GM12878 (cell line): ENCODE measurements at regions not wholly inside any gene's neighbourhood (a gene's known extent, or its start where the extent isn't known, plus 50 kb on each side); places are given as distances from the start of the nearest gene placed in this dataset.

ENCODE experiments used
- ATAC-seq: fragments of 200-7000 bp; cut with Tn5 transposase; 3 replicates; pipeline ENCODE4 v1.9.1; 2020; ENCODE audit warnings: mild to moderate bottlenecking, moderate library complexity
- BruUV-seq: library from RNA; stranded (reverse); fragments of 400-500 nt; replicated peaks from 2 replicates; lab custom pipeline; 2021; lab: Mats Ljungman, UMichigan
- CTCF ChIA-PET: fragments of 300-600 bp; sonication (Branson Sonifier 250); formaldehyde crosslinking; extraction: SDS; loops from one replicate; lab custom pipeline; 2021; ENCODE audit warnings: inconsistent platforms; lab: Yijun Ruan, JAX
- POLR2A ChIA-PET: fragments of 350-600 bp; formaldehyde crosslinking; extraction: SDS; loops from one replicate; lab custom pipeline; 2021; ENCODE audit warnings: inconsistent platforms; lab: Charles Lee
- RAD21 ChIA-PET: fragments of 300-600 bp; sonication (Branson Sonifier 250); formaldehyde crosslinking; loops from one replicate; lab custom pipeline; 2023; ENCODE audit warnings: antibody characterized with exemption; ENCODE audit not compliant: unreplicated experiment; lab: Charles Lee
- SMC1A ChIA-PET: fragments of 300-600 bp; sonication (Branson Sonifier 250); formaldehyde crosslinking; loops from one replicate; lab custom pipeline; 2023; ENCODE audit not compliant: unreplicated experiment, uncharacterized antibody; lab: Charles Lee
- DNase-seq: peaks from one replicate; pipeline ENCODE4 v3.0.0-alpha.2; 2011; ENCODE audit warnings: low read depth, low spot score
- FAIRE-seq: peaks from 3 replicates; lab custom pipeline; 2011; peaks lifted over from hg19 to GRCh38; lab: Jason Lieb, UNC
- H2AFZ ChIP-seq: 2 replicates; pipeline ENCODE4 v1.6.0; 2011; ENCODE audit warnings: low read depth, low read length, control low read depth; ENCODE audit not compliant: control insufficient read depth
- H3K27ac ChIP-seq: 2 replicates; pipeline ENCODE4 v1.5.1; 2011; ENCODE audit warnings: control low read depth; ENCODE audit not compliant: control insufficient read depth, insufficient read depth
- H3K27me3 ChIP-seq, 2 experiments: replicated peaks in 1 of 2; 2 replicates each; pipeline versions ENCODE4 v1.6.0 to v1.6.1; 2011; ENCODE audit warnings: low read length in 1 of 2; ENCODE audit not compliant: control insufficient read depth in 2 of 2, insufficient read depth in 2 of 2
- H3K36me3 ChIP-seq, 2 experiments: 2 replicates each; pipeline ENCODE4 v1.5.1; 2011; ENCODE audit warnings: low read length in 1 of 2; ENCODE audit not compliant: control insufficient read depth in 2 of 2, insufficient read depth in 2 of 2
- H3K4me1 ChIP-seq: 2 replicates; pipeline ENCODE4 v1.6.1; 2011; ENCODE audit warnings: mild to moderate bottlenecking, low read length, moderate library complexity, mixed read lengths; ENCODE audit not compliant: control insufficient read depth, insufficient read depth
- H3K4me2 ChIP-seq: 2 replicates; pipeline ENCODE4 v1.6.0; 2011; ENCODE audit warnings: control low read depth; ENCODE audit not compliant: control insufficient read depth, insufficient read depth
- H3K4me3 ChIP-seq: fragments of 200-600 bp; sonication (generic); 2 replicates; pipeline ENCODE4 v1.5.1; 2016
- H3K79me2 ChIP-seq: 2 replicates; pipeline ENCODE4 v1.6.0; 2011; ENCODE audit warnings: low read length; ENCODE audit not compliant: control insufficient read depth, insufficient read depth
- H3K9ac ChIP-seq: 2 replicates; pipeline ENCODE4 v1.8.0; 2011; ENCODE audit warnings: low read length, control low read depth, mixed read lengths; ENCODE audit not compliant: control insufficient read depth, insufficient read depth
- H3K9me3 ChIP-seq: replicated peaks from 3 replicates; pipeline ENCODE4 v1.5.1; 2011; ENCODE audit warnings: mild to moderate bottlenecking, low read length; ENCODE audit not compliant: control insufficient read depth, insufficient read depth
- H4K20me1 ChIP-seq: 2 replicates; pipeline ENCODE4 v1.6.0; 2011; ENCODE audit not compliant: control insufficient read depth, insufficient read depth
- RUNX3 ChIP-seq: IDR thresholded peaks from 2 replicates; pipeline ENCODE4 v1.6.1; 2012; ENCODE audit warnings: low read length, inconsistent platforms
- ZBTB4 ChIP-seq: fragments of 450-650 bp; formaldehyde crosslinking; IDR thresholded peaks from 2 replicates; pipeline ENCODE4 v1.4.0; 2022; ENCODE audit warnings: mild to moderate bottlenecking, moderate library complexity
- WGBS: methylation state at CpG from one replicate; pipeline ENCODE4 v1.1.6; 2016; ENCODE audit warnings: low lambda C conversion rate; ENCODE audit not compliant: insufficient replicate concordance, insufficient coverage; ENCODE audit errors: missing lambda C conversion rate; 5-methylcytosine and 5-hydroxymethylcytosine counted together
- in situ Hi-C: fragments of 300-500 bp; cut with MboI; formaldehyde crosslinking; loops from 9 replicates; pipeline ENCODE4 v1.14.3; 2018; ENCODE audit warnings: mixed read lengths
- intact Hi-C: fragments of 100-400 bp; cut with micrococcal nuclease; formaldehyde crosslinking; loops from one replicate; pipeline ENCODE4 v1.14.2; 2022; ENCODE audit not compliant: unreplicated experiment

DNA sequence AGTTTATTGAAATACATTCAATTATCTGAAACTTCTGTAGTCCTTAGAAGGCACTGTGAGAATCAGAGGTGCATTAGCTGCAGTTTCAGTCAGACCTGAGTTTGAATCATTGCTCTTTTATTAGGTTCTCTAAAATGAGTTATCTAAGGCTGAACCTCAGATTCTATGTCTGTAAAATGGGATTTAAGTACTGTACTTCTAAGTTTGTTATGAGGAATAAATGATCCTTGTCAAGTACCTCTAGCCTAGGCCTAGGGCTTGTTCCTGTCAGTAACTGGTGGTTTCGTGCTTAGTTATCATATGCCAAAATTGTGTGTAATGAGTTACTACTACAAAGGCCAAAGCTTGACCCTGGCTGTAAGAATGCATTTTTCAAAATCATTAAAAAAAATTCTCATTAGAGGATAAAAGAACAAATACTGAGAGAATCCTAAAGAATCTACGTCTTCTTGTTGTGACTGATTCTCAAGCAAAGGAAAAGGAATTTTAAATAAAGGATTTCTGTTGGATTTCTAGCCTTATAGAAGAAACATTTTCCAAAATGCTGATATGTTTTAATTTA is 65.8 kb downstream of the SLIT2 start:
- Histone ChIP-seq H3K79me2 (no peaks in the 10 kb centered on the region), H3K4me1 (no peaks in the 10 kb centered on the region), H3K9ac (no peak overlapping the region), H3K27ac (no peak overlapping the region), H4K20me1 (no peaks in the 10 kb centered on the region), H3K27me3 (no peaks in the 10 kb centered on the region), H2AFZ (no peak overlapping the region), H3K9me3 (no peaks in the 10 kb centered on the region), H3K4me2 (no peak overlapping the region), H3K4me3 (no peak overlapping the region), H3K36me3 (no peaks in the 10 kb centered on the region)
- CTCF ChIA-PET = interaction anchor here (0.6 to 1.2 kb wide), 2 partner anchors 16 to 37 kb away, joined by 3 read pairs; no protein-coding TSS in a partner anchor
- ATAC-seq (no peak), FAIRE-seq (no peak), DNase-seq (no peak)
- SMC1A ChIA-PET = no interaction called here
- POLR2A ChIA-PET = no interaction called here
- in situ Hi-C loops = no loop called here
- WGBS = 0% methylated on average over 2 of the region's 2 CpGs
- RAD21 ChIA-PET = no interaction called here
- BruUV-seq = no TSS peak
- intact Hi-C loops = no loop called here
- TF ChIP-seq ZBTB4 (CRISPR knock-in tag) (no peak), RUNX3 (no peak)
